Keratinocyte (primary cell): ENCODE measurements at regions not wholly inside any gene's neighbourhood (a gene's known extent, or its start where the extent isn't known, plus 50 kb on each side); places are given as distances from the start of the nearest gene placed in this dataset.

Experiments used
- CTCF ChIP-seq, 3 experiments: IDR thresholded peaks in 1 of 3; conservative IDR thresholded peaks in 1 of 3; optimal IDR thresholded peaks in 1 of 3; 2 replicates in 2 of 3; 3 replicates in 1 of 3; pipeline versions ENCODE3 to v1.5.1; 2011; ENCODE audit warnings: low read length in 3 of 3, mild to moderate bottlenecking in 3 of 3, moderate library complexity in 2 of 3, control low read depth in 1 of 3, inconsistent platforms in 1 of 3; ENCODE audit not compliant: insufficient read depth in 2 of 3; ENCODE audit errors: extremely low read depth in 1 of 3
- EZH2 ChIP-seq: IDR thresholded peaks from one replicate; pipeline ENCODE4 v1.6.1; 2012; ENCODE audit warnings: inconsistent platforms, mild to moderate bottlenecking, low read length, moderate library complexity

DNA sequence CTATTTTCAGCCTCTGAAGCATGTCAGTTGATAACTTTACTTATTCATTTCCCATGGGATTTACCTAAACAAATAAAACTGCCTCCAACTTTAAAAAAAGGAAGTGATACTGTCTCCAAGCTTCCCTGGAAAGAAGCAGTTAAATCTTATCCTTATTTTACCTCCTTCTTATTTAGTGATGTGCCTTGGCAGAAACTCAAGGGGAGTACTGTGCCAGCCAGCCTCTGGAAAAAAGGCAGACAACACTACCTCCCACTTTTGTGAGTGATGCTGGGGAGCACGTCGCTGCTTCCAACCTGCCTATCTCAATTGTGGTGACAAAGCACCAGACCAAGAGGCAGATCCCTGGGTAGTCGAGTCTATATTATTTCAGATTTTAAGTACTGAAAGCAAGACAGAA lies 765.6 kb downstream of the DIAPH3 start:
- no peak for TF ChIP-seq CTCF (optimal IDR thresholded peaks at IDR 0.05 in 1 of 3, IDR thresholded peaks at IDR 0.05 in 1 of 3, conservative IDR thresholded peaks at IDR 0.05 in 1 of 3; ENCODE audit: extremely low read depth in 1 of 3, insufficient read depth in 2 of 3, low read length in 3 of 3)
- no peak for TF ChIP-seq EZH2
